Neural cell (in vitro differentiated cells): ENCODE measurements at regions not wholly inside any gene's neighbourhood (a gene's known extent, or its start where the extent isn't known, plus 50 kb on each side); places are given as distances from the start of the nearest gene placed in this dataset.

Experiments used
- H2AFZ ChIP-seq: fragments of 200-600, 300-800 bp; sonication (generic), shearing (Covaris generic); 2 replicates; pipeline ENCODE4 v1.6.0; 2014; ENCODE audit warnings: low read depth, mild to moderate bottlenecking, antibody characterized with exemption, low read length, moderate library complexity
- H3F3A ChIP-seq: fragments of 200-600 bp; shearing (Covaris generic); 2 replicates; pipeline ENCODE4 v1.6.1; 2016; ENCODE audit warnings: mild to moderate bottlenecking, moderate library complexity, mixed read lengths, antibody characterized with exemption, low read length; ENCODE audit not compliant: insufficient read depth, poor library complexity, severe bottlenecking
- H3K27ac ChIP-seq: fragments of 200-600, 300-800 bp; sonication (generic), shearing (Covaris generic); 2 replicates; pipeline ENCODE4 v1.5.1; 2014; ENCODE audit warnings: mild to moderate bottlenecking, low read length, moderate library complexity
- H3K27me3 ChIP-seq: fragments of 300-800, 200-600 bp; sonication (generic), shearing (Covaris generic); 2 replicates; pipeline ENCODE4 v1.6.0; 2014; ENCODE audit warnings: mild to moderate bottlenecking, low read depth, low read length, moderate library complexity; ENCODE audit not compliant: insufficient read depth
- H3K36me3 ChIP-seq: fragments of 300-800, 200-600 bp; sonication (generic), shearing (Covaris generic); 2 replicates; pipeline ENCODE4 v1.5.1; 2014; ENCODE audit warnings: mild to moderate bottlenecking, antibody characterized with exemption, low read length, moderate library complexity; ENCODE audit not compliant: insufficient read depth
- H3K4me2 ChIP-seq: fragments of 300-800, 200-600 bp; sonication (generic), shearing (Covaris generic); 2 replicates; pipeline ENCODE4 v1.6.0; 2014; ENCODE audit warnings: mild to moderate bottlenecking, low read length
- H3K4me3 ChIP-seq: fragments of 300-800, 200-600 bp; sonication (generic), shearing (Covaris generic); 2 replicates; pipeline ENCODE4 v1.5.1; 2014; ENCODE audit warnings: mild to moderate bottlenecking, low read length, moderate library complexity
- H3K79me2 ChIP-seq: fragments of 200-600 bp; shearing (Covaris generic); replicated peaks from 2 replicates; pipeline ENCODE4 v1.6.0; 2014; ENCODE audit warnings: mild to moderate bottlenecking, low read length, moderate library complexity; ENCODE audit not compliant: insufficient read depth
- H3K9ac ChIP-seq: fragments of 300-800, 200-600 bp; sonication (generic), shearing (Covaris generic); 2 replicates; pipeline ENCODE4 v1.6.1; 2016; ENCODE audit warnings: mild to moderate bottlenecking, low read length, mixed read lengths
- H3K9me2 ChIP-seq: fragments of 200-600 bp; shearing (Covaris generic); 2 replicates; pipeline ENCODE4 v1.6.1; 2016; ENCODE audit warnings: mild to moderate bottlenecking, low read length, mixed read lengths; ENCODE audit not compliant: insufficient read depth
- H3K9me3 ChIP-seq: fragments of 200-600, 300-800 bp; sonication (generic), shearing (Covaris generic); 2 replicates; pipeline ENCODE4 v1.6.1; 2016; ENCODE audit warnings: mild to moderate bottlenecking, mixed run types, low read length, moderate library complexity, mixed read lengths
- H4K20me1 ChIP-seq: fragments of 200-600 bp; shearing (Covaris generic); 2 replicates; pipeline ENCODE4 v1.6.1; 2016; ENCODE audit warnings: mild to moderate bottlenecking, mixed run types; ENCODE audit not compliant: insufficient read depth
- EP300 ChIP-seq: fragments of 450-650 bp; conservative IDR thresholded peaks from 2 replicates; pipeline ENCODE4 v1.6.1; 2014; ENCODE audit warnings: antibody characterized with exemption, mild to moderate bottlenecking, moderate library complexity; ENCODE audit not compliant: poor library complexity, severe bottlenecking
- EZH2 ChIP-seq: fragments of 200-600, 300-800 bp; shearing (Covaris generic), sonication (generic); IDR thresholded peaks from 2 replicates; pipeline ENCODE4 v1.6.1; 2014; ENCODE audit warnings: antibody characterized with exemption, low read length, borderline replicate concordance, mild to moderate bottlenecking; ENCODE audit not compliant: insufficient read depth, poor library complexity, severe bottlenecking
- MXI1 ChIP-seq: fragments of 450-650 bp; conservative IDR thresholded peaks from 2 replicates; pipeline ENCODE4 v1.6.1; 2014; ENCODE audit warnings: antibody characterized with exemption, mild to moderate bottlenecking; ENCODE audit not compliant: poor library complexity, severe bottlenecking
- POLR2AphosphoS5 ChIP-seq: IDR thresholded peaks from 2 replicates; pipeline ENCODE4 v1.6.1; 2012
- RAD21 ChIP-seq: fragments of 450-650 bp; conservative IDR thresholded peaks from 2 replicates; pipeline ENCODE4 v1.6.1; 2014; ENCODE audit warnings: antibody characterized with exemption, mild to moderate bottlenecking, moderate library complexity
- SMC3 ChIP-seq: fragments of 450-650 bp; conservative IDR thresholded peaks from 2 replicates; pipeline ENCODE4 v1.6.1; 2014; ENCODE audit warnings: antibody characterized with exemption, mild to moderate bottlenecking, moderate library complexity; ENCODE audit not compliant: poor library complexity
- TAF1 ChIP-seq: IDR thresholded peaks from 2 replicates; pipeline ENCODE4 v1.6.1; 2012; ENCODE audit warnings: low read depth
- TF ChIP-seq, protein P1 (sequence below): IDR thresholded peaks from 2 replicates; pipeline ENCODE4 v1.6.1; 2012; ENCODE audit warnings: borderline replicate concordance
- TF ChIP-seq, protein P2 (sequence below): fragments of 450-650 bp; IDR thresholded peaks from 2 replicates; pipeline ENCODE4 v1.5.1; 2014; ENCODE audit warnings: antibody characterized with exemption, mild to moderate bottlenecking, moderate library complexity; ENCODE audit not compliant: poor library complexity, severe bottlenecking

GRCh38 chr2:147488472-147488871 is 356.4 kb upstream of the ACVR2A start:
- no peaks in the 10 kb centered on the region for H3K9me2 ChIP-seq
- H3K36me3 ChIP-seq: no peaks in the 10 kb centered on the region
- H3K9me3 ChIP-seq: no peaks in the 10 kb centered on the region
- H4K20me1 ChIP-seq: no peaks in the 10 kb centered on the region
- no peak overlapping the region for H3K4me3 ChIP-seq
- no peaks in the 10 kb centered on the region for H3K79me2 ChIP-seq
- no peak for TF ChIP-seq TAF1
- no peaks in the 10 kb centered on the region for H3F3A ChIP-seq
- no peak overlapping the region for H2AFZ ChIP-seq
- no peaks in the 10 kb centered on the region for H3K27me3 ChIP-seq
- no peak overlapping the region for H3K27ac ChIP-seq
- H3K9ac ChIP-seq: no peak overlapping the region
- no peak overlapping the region for H3K4me2 ChIP-seq

- no peak overlapping the region for H3K27ac ChIP-seq
- no peaks in the 10 kb centered on the region for H4K20me1 ChIP-seq
- no peak overlapping the region for H2AFZ ChIP-seq
- no peaks in the 10 kb centered on the region for H3K36me3 ChIP-seq
- no peaks in the 10 kb centered on the region for H3F3A ChIP-seq
- H3K79me2 ChIP-seq: no peaks in the 10 kb centered on the region
- no peaks in the 10 kb centered on the region for H3K9me3 ChIP-seq
- no peaks in the 10 kb centered on the region for H3K9me2 ChIP-seq
- no peak overlapping the region for H3K4me3 ChIP-seq
- H3K9ac ChIP-seq: no peak overlapping the region
- H3K27me3 ChIP-seq: no peaks in the 10 kb centered on the region
- H3K4me2 ChIP-seq: no peak overlapping the region
- TF ChIP-seq TAF1 (no peak), POLR2AphosphoS5 (no peak), SMC3 (no peak), EP300 (no peak), EZH2 (no peak), MXI1 (no peak), RAD21 (no peak)
- TF ChIP-seq, protein P1, sequence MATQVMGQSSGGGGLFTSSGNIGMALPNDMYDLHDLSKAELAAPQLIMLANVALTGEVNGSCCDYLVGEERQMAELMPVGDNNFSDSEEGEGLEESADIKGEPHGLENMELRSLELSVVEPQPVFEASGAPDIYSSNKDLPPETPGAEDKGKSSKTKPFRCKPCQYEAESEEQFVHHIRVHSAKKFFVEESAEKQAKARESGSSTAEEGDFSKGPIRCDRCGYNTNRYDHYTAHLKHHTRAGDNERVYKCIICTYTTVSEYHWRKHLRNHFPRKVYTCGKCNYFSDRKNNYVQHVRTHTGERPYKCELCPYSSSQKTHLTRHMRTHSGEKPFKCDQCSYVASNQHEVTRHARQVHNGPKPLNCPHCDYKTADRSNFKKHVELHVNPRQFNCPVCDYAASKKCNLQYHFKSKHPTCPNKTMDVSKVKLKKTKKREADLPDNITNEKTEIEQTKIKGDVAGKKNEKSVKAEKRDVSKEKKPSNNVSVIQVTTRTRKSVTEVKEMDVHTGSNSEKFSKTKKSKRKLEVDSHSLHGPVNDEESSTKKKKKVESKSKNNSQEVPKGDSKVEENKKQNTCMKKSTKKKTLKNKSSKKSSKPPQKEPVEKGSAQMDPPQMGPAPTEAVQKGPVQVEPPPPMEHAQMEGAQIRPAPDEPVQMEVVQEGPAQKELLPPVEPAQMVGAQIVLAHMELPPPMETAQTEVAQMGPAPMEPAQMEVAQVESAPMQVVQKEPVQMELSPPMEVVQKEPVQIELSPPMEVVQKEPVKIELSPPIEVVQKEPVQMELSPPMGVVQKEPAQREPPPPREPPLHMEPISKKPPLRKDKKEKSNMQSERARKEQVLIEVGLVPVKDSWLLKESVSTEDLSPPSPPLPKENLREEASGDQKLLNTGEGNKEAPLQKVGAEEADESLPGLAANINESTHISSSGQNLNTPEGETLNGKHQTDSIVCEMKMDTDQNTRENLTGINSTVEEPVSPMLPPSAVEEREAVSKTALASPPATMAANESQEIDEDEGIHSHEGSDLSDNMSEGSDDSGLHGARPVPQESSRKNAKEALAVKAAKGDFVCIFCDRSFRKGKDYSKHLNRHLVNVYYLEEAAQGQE: no peak
- TF ChIP-seq, protein P2, sequence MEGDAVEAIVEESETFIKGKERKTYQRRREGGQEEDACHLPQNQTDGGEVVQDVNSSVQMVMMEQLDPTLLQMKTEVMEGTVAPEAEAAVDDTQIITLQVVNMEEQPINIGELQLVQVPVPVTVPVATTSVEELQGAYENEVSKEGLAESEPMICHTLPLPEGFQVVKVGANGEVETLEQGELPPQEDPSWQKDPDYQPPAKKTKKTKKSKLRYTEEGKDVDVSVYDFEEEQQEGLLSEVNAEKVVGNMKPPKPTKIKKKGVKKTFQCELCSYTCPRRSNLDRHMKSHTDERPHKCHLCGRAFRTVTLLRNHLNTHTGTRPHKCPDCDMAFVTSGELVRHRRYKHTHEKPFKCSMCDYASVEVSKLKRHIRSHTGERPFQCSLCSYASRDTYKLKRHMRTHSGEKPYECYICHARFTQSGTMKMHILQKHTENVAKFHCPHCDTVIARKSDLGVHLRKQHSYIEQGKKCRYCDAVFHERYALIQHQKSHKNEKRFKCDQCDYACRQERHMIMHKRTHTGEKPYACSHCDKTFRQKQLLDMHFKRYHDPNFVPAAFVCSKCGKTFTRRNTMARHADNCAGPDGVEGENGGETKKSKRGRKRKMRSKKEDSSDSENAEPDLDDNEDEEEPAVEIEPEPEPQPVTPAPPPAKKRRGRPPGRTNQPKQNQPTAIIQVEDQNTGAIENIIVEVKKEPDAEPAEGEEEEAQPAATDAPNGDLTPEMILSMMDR: no peak
Measured at GRCh38 chr2:147487978-147488289, 356.9 kb upstream of the ACVR2A start.

GRCh38 chr2:147487286-147487977 is 357.4 kb upstream of the ACVR2A start:
- Histone ChIP-seq H3K9ac (no peak overlapping the region), H3K9me2 (no peaks in the 10 kb centered on the region), H3K27ac (no peak overlapping the region), H3K9me3 (no peaks in the 10 kb centered on the region), H3K4me2 (no peak overlapping the region), H3K27me3 (no peaks in the 10 kb centered on the region), H3K79me2 (no peaks in the 10 kb centered on the region), H3K4me3 (no peak overlapping the region), H3F3A (no peaks in the 10 kb centered on the region), H2AFZ (no peak overlapping the region), H3K36me3 (no peaks in the 10 kb centered on the region), H4K20me1 (no peaks in the 10 kb centered on the region)
- TF ChIP-seq EZH2 (no peak), EP300 (no peak), RAD21 (no peak), POLR2AphosphoS5 (no peak), SMC3 (no peak), MXI1 (no peak), TAF1 (no peak)
- TF ChIP-seq, protein P1: no peak
- TF ChIP-seq, protein P2: no peak
